GM10248 (cell line): ENCODE measurements at regions not wholly inside any gene's neighbourhood (a gene's known extent, or its start where the extent isn't known, plus 50 kb on each side); places are given as distances from the start of the nearest gene placed in this dataset.

Experiments
- CTCF ChIA-PET: fragments of 300-600 bp; sonication (Branson Sonifier 250); formaldehyde crosslinking; extraction: SDS; loops from one replicate; lab custom pipeline; 2021; ENCODE audit warnings: antibody characterized with exemption; lab: Yijun Ruan, JAX
- POLR2A ChIA-PET: fragments of 350-650 bp; sonication (Branson Sonifier 250); formaldehyde crosslinking; extraction: SDS; loops from one replicate; lab custom pipeline; 2020; ENCODE audit warnings: antibody characterized with exemption; lab: Yijun Ruan, JAX
- DNase-seq: peaks from one replicate; pipeline ENCODE4 v3.0.0; 2012; ENCODE audit errors: extremely low spot score
- CTCF ChIP-seq: IDR thresholded peaks from 2 replicates; pipeline ENCODE4 v1.5.1; 2012; ENCODE audit warnings: mild to moderate bottlenecking, low read depth; ENCODE audit errors: extremely low read depth, missing control alignments, control extremely low read depth

GRCh38 chr16:76213860-76214259 lies 63.3 kb upstream of the CNTNAP4 start:
- no peak for DNase-seq
- CTCF ChIA-PET: no interaction called here
- POLR2A ChIA-PET: no interaction called here
- no peak for TF ChIP-seq CTCF

- TF ChIP-seq CTCF: no peak
- no peak for DNase-seq
- ChIA-PET CTCF (no interaction called here), POLR2A (no interaction called here)
Measured at GRCh38 chr16:76214856-76215255, 62.3 kb upstream of the CNTNAP4 start.

- CTCF ChIA-PET: no interaction called here
Measured at GRCh38 chr16:76222087-76222486, 55.1 kb upstream of the CNTNAP4 start.

GRCh38 chr16:76222853-76223252 lies 54.3 kb upstream of the CNTNAP4 start:
- ChIA-PET POLR2A (no interaction called here), CTCF (no interaction called here)
- DNase-seq: no peak
- TF ChIP-seq CTCF: no peak

More at GRCh38 chr16:76222087-76222486, 55.1 kb upstream of the CNTNAP4 start:
- TF ChIP-seq CTCF: no peak
- no peak for DNase-seq
- POLR2A ChIA-PET: no interaction called here

- POLR2A ChIA-PET: no interaction called here
- TF ChIP-seq CTCF: no peak
- CTCF ChIA-PET: no interaction called here
- DNase-seq: no peak
Measured at GRCh38 chr16:76226011-76226410, 51.2 kb upstream of the CNTNAP4 start.

- POLR2A ChIA-PET: no interaction called here
Measured at GRCh38 chr16:76226481-76226880, 50.7 kb upstream of the CNTNAP4 start.

More at GRCh38 chr16:76226481-76226880, 50.7 kb upstream of the CNTNAP4 start:
- CTCF ChIA-PET: no interaction called here
- TF ChIP-seq CTCF: no peak
- no peak for DNase-seq
